ENCODE measurements at regions not wholly inside any gene's neighbourhood (a gene's known extent, or its start where the extent isn't known, plus 50 kb on each side); places are given as distances from the start of the nearest gene placed in this dataset.

- no peak for TF ChIP-seq ZNF462 (CRISPR knock-in tag; IDR thresholded peaks at IDR 0.05)
These were observed 209.5 kb upstream of the E2F8 start (continued) for GRCh38 chr11:19450282-19450681.

GRCh38 chr11:19448651-19449050 lies 207.9 kb upstream of the E2F8 start:
- Histone ChIP-seq H3K79me2 (replicated peaks; ENCODE audit: insufficient read depth) (no peaks in the 10 kb centered on the region), H3K4me3 (no peak overlapping the region), H3K27ac (ENCODE audit: low read depth) (no peak overlapping the region), H3K4me1 (ENCODE audit: insufficient read depth) (no peaks in the 10 kb centered on the region), H3K9me2 (ENCODE audit: insufficient read depth) (no peaks in the 10 kb centered on the region), H4K20me1 (replicated peaks; ENCODE audit: insufficient read depth) (no peaks in the 10 kb centered on the region), H2AFZ (no peak overlapping the region; the same call in 1 of the 2 replicates), H3K36me3 (ENCODE audit: insufficient read depth) (no peaks in the 10 kb centered on the region), H3K4me2 (no peak overlapping the region), H3F3A (replicated peaks; ENCODE audit: low read depth) (no peaks in the 10 kb centered on the region), H3K27me3 (ENCODE audit: insufficient read depth) (no peaks in the 10 kb centered on the region)
- peaks cover 3% of the 10 kb centered on the region for H3K4me1 Mint-ChIP-seq
- no peak overlapping the region for H3K4me3 Mint-ChIP-seq
- ATAC-seq, result no peak
- no peaks in the 10 kb centered on the region for H3K36me3 Mint-ChIP-seq (ENCODE audit: low read depth)
- TF ChIP-seq ZNF462 (CRISPR knock-in tag; IDR thresholded peaks at IDR 0.05) (no peak), ZNF114 (CRISPR knock-in tag; IDR thresholded peaks at IDR 0.05) (no peak)
- H3K27ac Mint-ChIP-seq, result no peak overlapping the region
- no peaks in the 10 kb centered on the region for H3K9me3 Mint-ChIP-seq
- no peak for DNase-seq (ENCODE audit: low spot score)
- H3K27me3 Mint-ChIP-seq (ENCODE audit: insufficient read depth, low read depth, poor library complexity), result peaks cover 4% of the 10 kb centered on the region
